Keratinocyte (primary cell): ENCODE measurements at regions not wholly inside any gene's neighbourhood (a gene's known extent, or its start where the extent isn't known, plus 50 kb on each side); places are given as distances from the start of the nearest gene placed in this dataset.

Experiments used
- DNase-seq: peaks from one replicate; pipeline ENCODE4 v3.0.0-alpha.2; 2011; ENCODE audit warnings: low read depth, missing footprints, low spot score
- FAIRE-seq: peaks from 2 replicates; lab custom pipeline; 2011; peaks lifted over from hg19 to GRCh38; lab: Jason Lieb, UNC
- H2AFZ ChIP-seq: 2 replicates; pipeline ENCODE4 v1.6.0; 2012; ENCODE audit warnings: low read length, control low read depth, inconsistent platforms; ENCODE audit not compliant: control insufficient read depth
- H3K27ac ChIP-seq: 2 replicates; pipeline ENCODE4 v1.5.1; 2011; ENCODE audit warnings: low read length; ENCODE audit not compliant: control insufficient read depth, insufficient read depth
- H3K27me3 ChIP-seq: 3 replicates; pipeline ENCODE4 v1.6.0; 2011; ENCODE audit warnings: low read length; ENCODE audit not compliant: control insufficient read depth, insufficient read depth; ENCODE audit errors: extremely low read depth
- H3K36me3 ChIP-seq, 2 experiments: 2 replicates in 1 of 2; 3 replicates in 1 of 2; pipeline ENCODE4 v1.5.1; 2011; ENCODE audit warnings: low read length in 2 of 2, mild to moderate bottlenecking in 1 of 2; ENCODE audit not compliant: control insufficient read depth in 2 of 2, insufficient read depth in 2 of 2; ENCODE audit errors: extremely low read depth in 1 of 2
- H3K4me1 ChIP-seq: 3 replicates; pipeline ENCODE4 v1.5.1; 2011; ENCODE audit warnings: low read length; ENCODE audit not compliant: control insufficient read depth, insufficient read depth; ENCODE audit errors: extremely low read depth
- H3K4me2 ChIP-seq: 3 replicates; pipeline ENCODE4 v1.6.0; 2011; ENCODE audit warnings: low read depth, low read length; ENCODE audit not compliant: control insufficient read depth, insufficient read depth; ENCODE audit errors: extremely low read depth
- H3K4me3 ChIP-seq, 3 experiments: fragments of 200-600 bp in 1 of 3; sonication (generic) in 1 of 3; 2 replicates in 2 of 3; 3 replicates in 1 of 3; pipeline ENCODE4 v1.5.1; 2011 to 2016; ENCODE audit warnings: low read length in 3 of 3, mild to moderate bottlenecking in 3 of 3, control low read depth in 2 of 3, inconsistent platforms in 1 of 3, low read depth in 1 of 3, mixed read lengths in 1 of 3, mixed run types in 1 of 3, moderate library complexity in 1 of 3; ENCODE audit not compliant: control insufficient read depth in 2 of 3, insufficient read depth in 2 of 3; ENCODE audit errors: extremely low read depth in 1 of 3
- H3K79me2 ChIP-seq: 2 replicates; pipeline ENCODE4 v1.6.0; 2012; ENCODE audit warnings: low read length; ENCODE audit not compliant: control insufficient read depth, insufficient read depth
- H3K9ac ChIP-seq: 3 replicates; pipeline ENCODE4 v1.6.0; 2011; ENCODE audit warnings: low read length; ENCODE audit not compliant: control insufficient read depth, insufficient read depth; ENCODE audit errors: extremely low read depth
- H3K9me1 ChIP-seq: 3 replicates; pipeline ENCODE4 v1.6.0; 2011; ENCODE audit warnings: low read length; ENCODE audit not compliant: control insufficient read depth, insufficient read depth; ENCODE audit errors: extremely low read depth
- H3K9me3 ChIP-seq: 2 replicates; pipeline ENCODE4 v1.5.1; 2012; ENCODE audit warnings: low read depth, low read length; ENCODE audit not compliant: control insufficient read depth
- H4K20me1 ChIP-seq: 3 replicates; pipeline ENCODE4 v1.6.0; 2011; ENCODE audit warnings: low read length; ENCODE audit not compliant: control insufficient read depth, insufficient read depth; ENCODE audit errors: extremely low read depth
- CTCF ChIP-seq, 3 experiments: IDR thresholded peaks in 1 of 3; conservative IDR thresholded peaks in 1 of 3; optimal IDR thresholded peaks in 1 of 3; 2 replicates in 2 of 3; 3 replicates in 1 of 3; pipeline versions ENCODE3 to v1.5.1; 2011; ENCODE audit warnings: low read length in 3 of 3, mild to moderate bottlenecking in 3 of 3, moderate library complexity in 2 of 3, control low read depth in 1 of 3, inconsistent platforms in 1 of 3; ENCODE audit not compliant: insufficient read depth in 2 of 3; ENCODE audit errors: extremely low read depth in 1 of 3
- EZH2 ChIP-seq: IDR thresholded peaks from one replicate; pipeline ENCODE4 v1.6.1; 2012; ENCODE audit warnings: inconsistent platforms, mild to moderate bottlenecking, low read length, moderate library complexity
- dilution Hi-C: fragments of 300-500 bp; cut with MboI; formaldehyde crosslinking; loops from one replicate; pipeline ENCODE4 v1.7.0; 2020; ENCODE audit warnings: low sequenced_read_pairs; ENCODE audit not compliant: extremely low pct_ligation_motif_present

GRCh38 chr18:39711701-39712100, 2146.1 kb upstream of the CELF4 start:
- no peaks in the 10 kb centered on the region for H3K36me3 ChIP-seq
- H4K20me1 ChIP-seq: no peaks in the 10 kb centered on the region
- DNase-seq: no peak
- no peaks in the 10 kb centered on the region for H3K27me3 ChIP-seq
- no peak overlapping the region for H3K4me3 ChIP-seq
- TF ChIP-seq EZH2: no peak
- no peak for TF ChIP-seq CTCF (optimal IDR thresholded peaks at IDR 0.05 in 1 of 3, IDR thresholded peaks at IDR 0.05 in 1 of 3, conservative IDR thresholded peaks at IDR 0.05 in 1 of 3; ENCODE audit: extremely low read depth in 1 of 3, insufficient read depth in 2 of 3, low read length in 3 of 3)
- H3K27ac ChIP-seq: no peak overlapping the region
- no peaks in the 10 kb centered on the region for H3K9me3 ChIP-seq
- no peak overlapping the region for H3K9ac ChIP-seq
- H3K4me2 ChIP-seq: no peak overlapping the region
- H2AFZ ChIP-seq: no peak overlapping the region
- no peaks in the 10 kb centered on the region for H3K4me1 ChIP-seq
- no peaks in the 10 kb centered on the region for H3K9me1 ChIP-seq
- dilution Hi-C loops: no loop called here
- FAIRE-seq: no peak
- H3K79me2 ChIP-seq: no peaks in the 10 kb centered on the region

- no peak for FAIRE-seq
Measured at GRCh38 chr18:39705362-39705761, 2139.8 kb upstream of the CELF4 start.

More at GRCh38 chr18:39705362-39705761, 2139.8 kb upstream of the CELF4 start:
- Histone ChIP-seq H3K4me3 (no peak overlapping the region), H3K9me3 (no peaks in the 10 kb centered on the region), H3K79me2 (no peaks in the 10 kb centered on the region), H3K4me1 (no peaks in the 10 kb centered on the region), H3K9me1 (no peaks in the 10 kb centered on the region), H3K9ac (no peak overlapping the region), H3K27me3 (no peaks in the 10 kb centered on the region), H3K27ac (no peak overlapping the region), H3K4me2 (no peak overlapping the region), H3K36me3 (no peaks in the 10 kb centered on the region), H2AFZ (no peak overlapping the region), H4K20me1 (no peaks in the 10 kb centered on the region)
- no peak for DNase-seq
- dilution Hi-C loops: no loop called here
- no peak for TF ChIP-seq CTCF (optimal IDR thresholded peaks at IDR 0.05 in 1 of 3, IDR thresholded peaks at IDR 0.05 in 1 of 3, conservative IDR thresholded peaks at IDR 0.05 in 1 of 3; ENCODE audit: extremely low read depth in 1 of 3, insufficient read depth in 2 of 3, low read length in 3 of 3)
- TF ChIP-seq EZH2: no peak
